Skeletal muscle satellite cell (primary cell): ENCODE measurements at regions not wholly inside any gene's neighbourhood (a gene's known extent, or its start where the extent isn't known, plus 50 kb on each side); places are given as distances from the start of the nearest gene placed in this dataset.

Experiments
- H3K27me3 ChIP-seq: 2 replicates; pipeline ENCODE4 v1.7.0; 2013; ENCODE audit warnings: low read length; ENCODE audit not compliant: control insufficient read depth, insufficient read depth
- H3K36me3 ChIP-seq: 2 replicates; pipeline ENCODE4 v1.7.0; 2013; ENCODE audit warnings: mild to moderate bottlenecking, control low read depth, low read length; ENCODE audit not compliant: insufficient read depth
- H3K4me1 ChIP-seq: 2 replicates; pipeline ENCODE4 v1.7.0; 2013; ENCODE audit warnings: low read length; ENCODE audit not compliant: control insufficient read depth, insufficient read depth
- H3K4me2 ChIP-seq: 2 replicates; pipeline ENCODE4 v1.7.0; 2013; ENCODE audit warnings: mild to moderate bottlenecking, low read length
- H3K4me3 ChIP-seq: 2 replicates; pipeline ENCODE4 v1.7.0; 2013; ENCODE audit warnings: low read length
- H3K9ac ChIP-seq: 2 replicates; pipeline ENCODE4 v1.7.0; 2013; ENCODE audit warnings: mild to moderate bottlenecking, low read depth, low read length, moderate library complexity
- H3K9me3 ChIP-seq: replicated peaks from 2 replicates; pipeline ENCODE4 v1.7.0; 2013; ENCODE audit warnings: mild to moderate bottlenecking, control low read depth, low read length

DNA sequence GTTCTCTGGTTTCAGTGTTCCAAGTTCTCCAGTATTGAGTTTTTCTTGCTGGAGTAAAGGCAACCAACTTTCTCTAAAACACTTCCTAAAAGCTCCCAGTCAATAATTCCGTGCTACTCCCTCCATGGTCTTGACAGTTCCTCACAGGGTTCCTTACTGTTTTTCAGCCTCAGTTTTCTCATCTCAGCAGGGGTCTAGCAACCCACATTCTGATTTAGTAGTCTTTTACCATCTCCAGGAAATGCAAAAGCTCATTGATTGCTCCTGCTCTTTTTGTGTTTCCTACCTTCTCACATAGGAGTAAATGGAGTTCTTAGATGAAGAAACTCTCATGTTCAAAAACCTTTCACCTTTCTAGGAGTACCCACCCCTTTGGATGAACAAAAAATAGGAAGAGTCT is 978.8 kb upstream of the POU3F3 start:
- Histone ChIP-seq H3K4me1 (no peaks in the 10 kb centered on the region), H3K9ac (no peak overlapping the region), H3K9me3 (peaks cover 5% of the 10 kb centered on the region), H3K27me3 (no peaks in the 10 kb centered on the region), H3K4me2 (no peak overlapping the region), H3K36me3 (no peaks in the 10 kb centered on the region), H3K4me3 (no peak overlapping the region)

DNA sequence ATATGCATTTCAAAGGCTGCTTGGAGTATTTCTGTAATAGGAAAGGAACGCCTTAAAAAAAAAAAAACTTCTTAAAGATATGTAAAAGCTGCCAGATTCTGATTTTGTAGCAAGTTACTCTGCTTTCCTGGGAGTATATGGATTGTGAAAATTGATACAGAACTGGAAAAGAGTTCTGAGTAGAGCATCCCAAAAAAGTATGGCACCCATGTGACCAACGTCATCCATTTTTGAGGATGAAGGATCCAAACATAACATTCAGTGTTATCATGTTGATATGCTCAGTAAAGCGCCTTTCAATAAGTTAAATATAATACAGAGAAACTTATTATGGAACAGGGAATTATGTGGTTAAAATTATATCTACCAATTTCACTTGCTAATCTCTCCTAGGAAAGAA is 978.4 kb upstream of the POU3F3 start:
- Histone ChIP-seq H3K9ac (no peak overlapping the region), H3K36me3 (no peaks in the 10 kb centered on the region), H3K27me3 (no peaks in the 10 kb centered on the region), H3K9me3 (peaks cover 5% of the 10 kb centered on the region), H3K4me3 (no peak overlapping the region), H3K4me2 (no peak overlapping the region), H3K4me1 (no peaks in the 10 kb centered on the region)

DNA sequence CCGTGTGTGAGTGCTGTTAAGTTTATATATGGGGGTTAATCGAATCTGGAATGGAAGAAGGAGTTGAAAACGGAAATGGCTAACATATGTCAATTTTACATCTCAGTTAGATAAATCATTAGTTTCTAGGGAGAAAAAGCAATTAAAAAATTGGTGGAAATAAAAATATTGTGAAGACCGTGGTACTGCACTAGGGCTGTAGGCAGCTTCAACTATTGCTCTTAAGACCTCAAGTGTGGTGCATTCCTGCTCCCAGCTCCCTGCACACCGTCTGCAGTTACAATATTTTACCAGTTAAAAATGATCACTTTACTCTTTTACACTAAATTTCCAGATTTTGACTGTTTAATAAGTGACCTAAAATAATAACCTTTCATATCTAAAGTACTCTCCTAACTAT is 977.3 kb upstream of the POU3F3 start:
- H3K9ac ChIP-seq, result no peak overlapping the region
- no peaks in the 10 kb centered on the region for H3K36me3 ChIP-seq
- H3K27me3 ChIP-seq, result no peaks in the 10 kb centered on the region
- no peak overlapping the region for H3K4me2 ChIP-seq
- H3K4me1 ChIP-seq, result no peaks in the 10 kb centered on the region
- H3K4me3 ChIP-seq, result no peak overlapping the region
- peaks cover under 1% of the 10 kb centered on the region for H3K9me3 ChIP-seq

DNA sequence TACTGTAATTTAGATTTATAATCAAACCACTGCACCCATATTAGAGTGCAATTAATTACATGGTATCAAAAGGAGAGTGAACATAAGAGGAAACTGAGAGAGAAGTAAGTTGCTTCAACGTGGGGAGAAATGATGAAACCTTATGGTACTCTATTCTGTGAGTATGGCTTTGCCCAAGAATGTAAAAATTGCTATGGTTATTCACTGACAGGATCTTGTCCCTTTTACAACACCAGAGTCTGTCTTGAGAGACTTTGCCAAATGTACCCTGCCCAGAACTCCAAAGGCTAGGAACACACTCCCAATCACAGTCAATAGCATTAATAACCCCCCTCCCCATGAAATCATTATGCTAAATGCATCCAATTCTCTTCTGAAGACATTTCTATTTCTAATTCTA is 974.8 kb upstream of the POU3F3 start:
- H3K4me3 ChIP-seq, result no peak overlapping the region
- peaks cover 5% of the 10 kb centered on the region for H3K9me3 ChIP-seq
- no peak overlapping the region for H3K4me2 ChIP-seq
- H3K4me1 ChIP-seq, result no peaks in the 10 kb centered on the region
- no peak overlapping the region for H3K9ac ChIP-seq
- H3K36me3 ChIP-seq, result no peaks in the 10 kb centered on the region
- H3K27me3 ChIP-seq, result no peaks in the 10 kb centered on the region

DNA sequence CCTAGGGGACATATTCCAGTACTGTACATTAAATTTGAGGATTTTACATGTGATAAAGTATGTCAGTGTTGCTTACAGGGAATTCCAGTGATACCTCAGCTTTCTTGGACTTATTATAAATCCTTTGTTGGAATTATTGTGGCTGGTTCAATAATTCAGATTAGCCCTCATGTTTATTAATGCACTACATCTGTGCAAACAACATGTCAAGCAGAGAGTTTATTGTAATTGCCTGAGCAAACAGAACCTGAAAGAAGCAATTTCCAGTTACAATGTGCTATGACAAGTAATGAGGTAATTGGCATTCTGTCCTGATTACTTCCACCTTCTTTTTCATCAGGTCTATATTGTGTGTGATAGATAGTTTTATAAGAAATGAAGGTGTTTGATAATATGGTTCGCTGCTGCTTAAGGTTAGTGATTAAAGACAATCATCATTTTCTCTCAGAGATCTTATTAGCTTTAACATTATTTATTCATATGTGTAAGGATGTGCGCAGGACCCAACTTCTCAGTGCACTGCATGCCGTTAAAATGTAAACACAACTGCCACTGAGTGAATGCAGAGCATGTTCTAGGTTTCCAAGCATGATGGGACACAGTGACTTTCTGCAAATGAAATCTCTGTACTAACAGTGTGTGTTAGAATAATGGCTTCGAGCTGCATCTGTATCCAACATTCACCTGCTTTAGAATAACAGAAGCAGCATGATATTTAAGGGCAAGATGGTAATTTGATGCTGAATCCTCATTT is 973.7 kb upstream of the POU3F3 start:
- H3K9ac ChIP-seq, result no peak overlapping the region
- H3K4me2 ChIP-seq, result no peak overlapping the region
- no peaks in the 10 kb centered on the region for H3K4me1 ChIP-seq
- no peak overlapping the region for H3K4me3 ChIP-seq
- no peaks in the 10 kb centered on the region for H3K27me3 ChIP-seq
- H3K36me3 ChIP-seq, result no peaks in the 10 kb centered on the region
- peaks cover 8% of the 10 kb centered on the region for H3K9me3 ChIP-seq

DNA sequence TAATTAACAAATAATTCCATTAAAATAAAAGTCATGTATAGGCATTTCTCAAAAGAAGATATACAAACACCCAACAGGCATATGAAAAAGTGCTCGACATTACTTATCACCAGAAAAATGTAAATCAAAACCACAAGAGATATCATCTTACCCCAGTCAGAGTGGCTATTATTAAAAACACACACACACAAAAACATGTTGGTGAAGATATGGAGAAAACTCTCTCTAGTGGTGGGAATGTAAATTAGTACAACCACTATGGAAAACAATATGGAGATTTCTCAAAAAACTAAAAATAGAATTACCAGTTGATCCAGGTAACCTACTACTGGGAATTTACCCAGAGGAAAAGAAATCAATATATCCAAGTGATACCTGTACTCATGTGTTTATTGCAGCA is 966.3 kb upstream of the POU3F3 start:
- peaks cover 6% of the 10 kb centered on the region for H3K9me3 ChIP-seq
- no peak overlapping the region for H3K4me2 ChIP-seq
- no peak overlapping the region for H3K4me3 ChIP-seq
- no peak overlapping the region for H3K9ac ChIP-seq
- no peaks in the 10 kb centered on the region for H3K4me1 ChIP-seq
- H3K36me3 ChIP-seq, result no peaks in the 10 kb centered on the region
- H3K27me3 ChIP-seq, result no peaks in the 10 kb centered on the region

DNA sequence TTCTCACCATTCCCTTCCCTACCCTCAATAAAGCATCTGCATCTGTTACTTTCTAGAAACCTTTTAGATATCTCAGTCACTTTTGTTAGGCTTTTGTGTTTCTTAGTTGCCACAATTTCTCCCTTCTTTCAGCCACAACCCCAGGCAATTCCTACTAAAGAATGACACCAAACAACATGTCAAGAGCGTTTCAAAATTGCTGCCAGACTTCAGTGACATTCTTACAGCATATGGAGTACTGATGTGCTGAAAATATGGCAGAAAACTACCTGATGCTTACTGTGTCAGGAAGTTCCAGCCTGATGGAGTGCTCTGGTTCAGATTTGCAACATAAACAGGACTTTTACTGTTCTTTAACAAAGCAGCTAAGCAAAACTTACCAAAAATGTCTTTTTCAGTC is 957.7 kb upstream of the POU3F3 start:
- H3K27me3 ChIP-seq, result no peaks in the 10 kb centered on the region
- H3K9ac ChIP-seq, result no peak overlapping the region
- H3K4me1 ChIP-seq, result no peaks in the 10 kb centered on the region
- H3K9me3 ChIP-seq, result no peaks in the 10 kb centered on the region
- no peaks in the 10 kb centered on the region for H3K36me3 ChIP-seq
- no peak overlapping the region for H3K4me3 ChIP-seq
- H3K4me2 ChIP-seq, result no peak overlapping the region

DNA sequence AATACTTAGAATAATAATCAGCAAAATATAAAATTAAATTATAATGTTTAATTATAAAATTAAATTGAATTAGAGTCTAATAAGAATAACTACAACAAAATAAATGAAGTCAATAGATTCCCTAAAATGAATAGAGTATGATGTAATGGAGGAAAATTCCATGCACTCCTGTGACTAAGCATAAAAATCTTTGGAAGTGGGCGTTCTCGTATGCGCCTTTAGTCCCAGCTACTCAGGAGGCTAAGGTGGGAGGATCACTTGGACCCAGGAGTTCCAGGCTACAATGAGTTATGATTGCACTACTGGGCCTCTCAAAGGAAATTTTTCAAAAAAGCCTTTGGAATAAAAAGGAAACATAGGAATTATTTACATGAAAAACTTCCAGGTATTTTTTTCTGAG is 955.4 kb upstream of the POU3F3 start:
- H3K36me3 ChIP-seq, result no peaks in the 10 kb centered on the region
- no peak overlapping the region for H3K9ac ChIP-seq
- H3K4me3 ChIP-seq, result no peak overlapping the region
- no peaks in the 10 kb centered on the region for H3K27me3 ChIP-seq
- H3K9me3 ChIP-seq, result no peaks in the 10 kb centered on the region
- no peak overlapping the region for H3K4me2 ChIP-seq
- H3K4me1 ChIP-seq, result no peaks in the 10 kb centered on the region

DNA sequence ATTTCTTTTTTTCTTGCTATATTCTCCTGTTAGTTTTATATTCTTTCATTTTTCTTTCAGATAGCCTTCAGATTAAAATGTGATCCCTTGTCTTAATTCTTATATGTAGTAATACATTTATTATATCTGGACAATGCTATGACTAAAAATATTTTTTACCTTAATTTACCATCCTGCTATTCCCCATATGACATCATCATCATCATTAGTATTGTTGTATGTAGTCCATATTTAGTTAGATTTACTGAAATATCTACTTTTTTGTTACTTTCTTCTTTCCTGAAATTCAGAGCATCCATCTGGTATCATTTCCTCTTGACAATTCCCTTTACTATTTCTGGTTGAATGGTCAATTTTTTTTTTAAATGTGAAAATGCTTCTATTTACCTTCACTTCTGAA is 951.6 kb upstream of the POU3F3 start:
- Histone ChIP-seq H3K4me2 (no peak overlapping the region), H3K4me3 (no peak overlapping the region), H3K27me3 (no peaks in the 10 kb centered on the region), H3K9ac (no peak overlapping the region), H3K4me1 (no peaks in the 10 kb centered on the region), H3K9me3 (no peaks in the 10 kb centered on the region), H3K36me3 (no peaks in the 10 kb centered on the region)

DNA sequence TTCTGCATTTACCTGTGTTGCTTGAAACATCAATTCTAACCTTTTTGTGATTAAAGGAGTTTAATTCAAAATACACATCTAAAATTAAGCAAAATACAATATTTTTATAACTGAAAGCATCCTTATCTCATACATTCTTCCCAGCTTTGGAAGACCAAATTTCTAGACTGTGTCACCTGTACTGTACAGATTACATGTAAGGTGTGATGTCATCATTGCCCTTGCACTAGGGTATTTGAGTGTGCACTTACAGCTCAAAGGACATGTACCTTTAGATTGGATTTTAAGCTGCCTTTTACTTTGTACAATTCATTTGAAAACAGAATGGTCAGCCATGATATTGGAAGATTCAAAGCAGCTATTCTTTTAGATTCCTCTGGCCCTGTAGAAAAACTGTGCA is 932.8 kb upstream of the POU3F3 start:
- Histone ChIP-seq H3K9ac (no peak overlapping the region), H3K36me3 (no peaks in the 10 kb centered on the region), H3K4me2 (no peak overlapping the region), H3K4me3 (no peak overlapping the region), H3K27me3 (no peaks in the 10 kb centered on the region), H3K4me1 (no peaks in the 10 kb centered on the region), H3K9me3 (no peaks in the 10 kb centered on the region)

DNA sequence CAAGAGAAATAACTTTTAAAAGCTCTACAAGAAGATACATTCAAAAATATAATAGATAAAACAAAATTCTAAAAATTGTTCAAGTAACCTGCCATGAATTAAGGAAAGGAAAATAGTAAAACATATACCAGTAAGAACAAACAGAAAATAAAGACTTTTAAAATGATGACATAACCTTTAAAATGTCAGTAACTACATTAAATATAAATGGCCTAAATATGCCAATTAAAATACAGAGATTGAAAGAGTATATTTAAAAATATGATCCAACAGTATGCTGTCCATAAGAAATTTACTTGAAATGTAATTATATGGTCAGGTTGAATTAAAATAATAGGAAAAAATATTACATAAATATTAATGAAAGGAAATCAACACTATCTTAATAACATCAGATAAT is 911.7 kb upstream of the POU3F3 start:
- Histone ChIP-seq H3K4me1 (no peaks in the 10 kb centered on the region), H3K4me2 (no peak overlapping the region), H3K36me3 (no peaks in the 10 kb centered on the region), H3K9ac (no peak overlapping the region), H3K4me3 (no peak overlapping the region), H3K27me3 (no peaks in the 10 kb centered on the region), H3K9me3 (no peaks in the 10 kb centered on the region)

DNA sequence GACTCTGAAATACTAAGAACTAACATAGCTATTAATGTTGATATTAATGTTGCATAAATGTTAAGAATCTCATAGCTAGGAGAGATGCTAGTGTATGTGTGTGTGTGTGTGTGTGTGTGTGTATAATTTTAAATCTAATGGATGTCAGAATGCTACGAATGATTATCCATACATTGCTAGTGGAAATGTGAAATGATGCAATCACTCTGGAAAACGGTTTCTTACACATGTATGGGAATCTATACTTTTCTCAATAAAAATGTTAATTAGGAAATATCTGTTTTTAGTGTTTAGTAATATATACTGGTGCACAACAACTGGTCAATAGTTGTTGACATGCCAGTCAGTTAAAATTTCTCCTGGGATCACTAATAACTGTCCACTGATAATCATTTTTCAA is 908.8 kb upstream of the POU3F3 start:
- Histone ChIP-seq H3K9me3 (no peaks in the 10 kb centered on the region), H3K4me1 (no peaks in the 10 kb centered on the region), H3K9ac (no peak overlapping the region), H3K4me2 (no peak overlapping the region), H3K4me3 (no peak overlapping the region), H3K36me3 (no peaks in the 10 kb centered on the region), H3K27me3 (no peaks in the 10 kb centered on the region)
